Ascending aorta (tissue), 2 donors: ENCODE measurements at regions not wholly inside any gene's neighbourhood (a gene's known extent, or its start where the extent isn't known, plus 50 kb on each side); places are given as distances from the start of the nearest gene placed in this dataset.

Source experiments
- DNase-seq, 2 donors: peaks; one replicate each; pipeline ENCODE4 v3.0.0-alpha.2; 2019; ENCODE audit warnings: low spot score in 2 of 2
- H3K27ac ChIP-seq, 2 donors: fragments of 200-600 bp; sonication (generic); one replicate each; pipeline ENCODE4 v1.5.1; 2016 to 2017; ENCODE audit warnings: mild to moderate bottlenecking in 1 of 2
- H3K27me3 ChIP-seq: fragments of 200-600 bp; sonication (generic); one replicate; pipeline ENCODE4 v1.5.1; 2017
- H3K36me3 ChIP-seq, 2 donors: fragments of 200-600 bp; sonication (generic); one replicate each; pipeline ENCODE4 v1.5.1; 2016
- H3K4me1 ChIP-seq, 2 donors: fragments of 200-600 bp; sonication (generic); one replicate each; pipeline ENCODE4 v1.5.1; 2016 to 2017; ENCODE audit warnings: mild to moderate bottlenecking in 1 of 2
- H3K4me3 ChIP-seq, 2 donors: fragments of 200-600 bp; sonication (generic); one replicate each; pipeline ENCODE4 v1.5.1; 2016 to 2017; ENCODE audit warnings: mild to moderate bottlenecking in 1 of 2
- H3K9me3 ChIP-seq, 2 donors: fragments of 200-600 bp; sonication (generic); one replicate each; pipeline ENCODE4 v1.5.1; 2016
- intact Hi-C: fragments of 100-400 bp; cut with DNase I; formaldehyde crosslinking; loops from one replicate; pipeline ENCODE4 v1.15.1; 2023
- TF ChIP-seq, protein P1 (sequence below), 3 experiments: fragments of 200-600 bp in 2 of 3; fragments of 450-650 bp in 1 of 3; sonication (generic) in 2 of 3; IDR thresholded peaks; one replicate each; pipeline ENCODE4 v1.5.1; 2016 to 2019; ENCODE audit warnings: antibody characterized with exemption in 3 of 3, mild to moderate bottlenecking in 1 of 3, moderate library complexity in 1 of 3

GRCh38 chr10:21195252-21195651 is 298.1 kb upstream of the NEBL start:
- H3K27ac ChIP-seq: no peak overlapping the region
- intact Hi-C loops: no loop called here

GRCh38 chr10:21194510-21194993 is 297.4 kb upstream of the NEBL start:
- Histone ChIP-seq H3K27ac (no peak overlapping the region), H3K36me3 (no peaks in the 10 kb centered on the region), H3K9me3 (peaks cover 0 to 7% of the 10 kb centered on the region in 2 donors), H3K4me1 (no peaks in the 10 kb centered on the region), H3K4me3 (no peak overlapping the region), H3K27me3 (no peaks in the 10 kb centered on the region)
- intact Hi-C loops: no loop called here
- no peak for DNase-seq
- TF ChIP-seq, protein P1, sequence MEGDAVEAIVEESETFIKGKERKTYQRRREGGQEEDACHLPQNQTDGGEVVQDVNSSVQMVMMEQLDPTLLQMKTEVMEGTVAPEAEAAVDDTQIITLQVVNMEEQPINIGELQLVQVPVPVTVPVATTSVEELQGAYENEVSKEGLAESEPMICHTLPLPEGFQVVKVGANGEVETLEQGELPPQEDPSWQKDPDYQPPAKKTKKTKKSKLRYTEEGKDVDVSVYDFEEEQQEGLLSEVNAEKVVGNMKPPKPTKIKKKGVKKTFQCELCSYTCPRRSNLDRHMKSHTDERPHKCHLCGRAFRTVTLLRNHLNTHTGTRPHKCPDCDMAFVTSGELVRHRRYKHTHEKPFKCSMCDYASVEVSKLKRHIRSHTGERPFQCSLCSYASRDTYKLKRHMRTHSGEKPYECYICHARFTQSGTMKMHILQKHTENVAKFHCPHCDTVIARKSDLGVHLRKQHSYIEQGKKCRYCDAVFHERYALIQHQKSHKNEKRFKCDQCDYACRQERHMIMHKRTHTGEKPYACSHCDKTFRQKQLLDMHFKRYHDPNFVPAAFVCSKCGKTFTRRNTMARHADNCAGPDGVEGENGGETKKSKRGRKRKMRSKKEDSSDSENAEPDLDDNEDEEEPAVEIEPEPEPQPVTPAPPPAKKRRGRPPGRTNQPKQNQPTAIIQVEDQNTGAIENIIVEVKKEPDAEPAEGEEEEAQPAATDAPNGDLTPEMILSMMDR (IDR thresholded peaks at IDR 0.05): no peak

More at GRCh38 chr10:21195252-21195651, 298.1 kb upstream of the NEBL start:
- Histone ChIP-seq H3K36me3 (no peaks in the 10 kb centered on the region), H3K4me1 (no peaks in the 10 kb centered on the region), H3K4me3 (no peak overlapping the region), H3K9me3 (peaks cover 0 to 7% of the 10 kb centered on the region in 2 donors), H3K27me3 (no peaks in the 10 kb centered on the region)
- TF ChIP-seq, protein P1 (IDR thresholded peaks at IDR 0.05): no peak
- DNase-seq: no peak

DNA sequence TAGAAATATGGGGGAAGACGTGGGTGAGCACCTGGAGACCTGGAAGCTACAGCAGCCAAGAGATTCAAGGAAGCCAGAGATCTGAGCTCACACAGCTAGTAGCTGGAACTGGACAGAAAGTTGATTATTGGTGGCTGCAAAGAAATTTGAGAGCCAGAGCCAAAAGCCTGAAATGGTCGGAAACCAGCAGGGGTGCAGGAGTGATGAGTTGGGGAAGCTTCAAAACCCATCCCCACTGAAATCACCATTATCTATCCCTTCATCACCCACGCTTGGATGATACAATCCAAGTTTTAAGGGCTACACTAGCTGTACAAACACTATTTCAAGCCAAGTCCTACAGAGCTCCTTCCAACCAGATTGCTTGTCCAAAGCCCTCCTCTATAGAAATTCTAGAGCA is 296.1 kb upstream of the NEBL start:
- no peak overlapping the region for H3K4me3 ChIP-seq
- peaks cover 0 to 7% of the 10 kb centered on the region in 2 donors for H3K9me3 ChIP-seq
- TF ChIP-seq, protein P1 (IDR thresholded peaks at IDR 0.05): no peak
- no peaks in the 10 kb centered on the region for H3K36me3 ChIP-seq
- DNase-seq: no peak
- no peaks in the 10 kb centered on the region for H3K4me1 ChIP-seq
- no peak overlapping the region for H3K27ac ChIP-seq
- H3K27me3 ChIP-seq: no peaks in the 10 kb centered on the region
- intact Hi-C loops: no loop called here

DNA sequence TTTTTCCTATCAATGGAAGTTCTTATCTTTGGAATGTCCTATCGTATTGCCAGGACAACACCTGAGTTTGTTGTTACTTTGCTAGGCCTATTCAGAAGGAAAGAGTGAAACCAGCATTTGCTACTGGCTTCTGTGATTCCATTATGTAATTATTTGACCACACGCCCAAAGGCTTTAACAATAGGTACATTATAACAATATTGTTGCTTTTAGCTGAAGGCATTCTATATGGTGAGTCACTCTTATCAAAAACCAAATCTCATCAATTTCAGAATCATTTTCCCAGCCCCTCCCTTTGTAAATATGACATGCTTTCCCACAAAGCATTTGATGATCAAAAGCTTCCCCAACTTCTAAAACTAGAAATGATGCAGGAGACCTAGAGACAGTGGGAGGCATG is 294.4 kb upstream of the NEBL start:
- TF ChIP-seq, protein P1 (IDR thresholded peaks at IDR 0.05): no peak
- Histone ChIP-seq H3K4me1 (no peaks in the 10 kb centered on the region), H3K36me3 (no peaks in the 10 kb centered on the region), H3K27me3 (no peaks in the 10 kb centered on the region), H3K27ac (no peak overlapping the region), H3K9me3 (no peaks in the 10 kb centered on the region), H3K4me3 (no peak overlapping the region)
- intact Hi-C loops: no loop called here
- DNase-seq: no peak

DNA sequence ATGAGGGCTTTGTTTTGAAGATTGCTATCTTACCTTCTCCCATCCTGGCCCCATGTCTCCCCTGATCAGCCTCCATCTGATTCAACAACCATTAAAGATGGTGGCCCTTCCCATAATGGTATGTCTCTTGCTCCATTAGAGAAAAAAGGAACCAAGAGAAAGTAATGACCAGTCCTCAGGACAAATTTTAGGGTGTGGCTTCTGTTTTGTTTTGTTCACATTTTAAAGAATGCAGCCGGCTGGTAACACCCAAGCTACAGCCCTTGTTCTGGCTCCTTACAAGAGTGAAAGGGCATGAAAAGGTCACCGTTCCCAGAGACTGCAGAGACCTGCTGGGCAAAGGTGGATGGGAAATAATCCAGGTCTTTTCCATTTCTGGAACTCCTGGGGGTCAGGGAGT is 287.9 kb upstream of the NEBL start:
- Histone ChIP-seq H3K27me3 (no peaks in the 10 kb centered on the region), H3K36me3 (no peaks in the 10 kb centered on the region), H3K4me3 (no peak overlapping the region), H3K4me1 (no peaks in the 10 kb centered on the region), H3K9me3 (no peaks in the 10 kb centered on the region), H3K27ac (no peak overlapping the region)
- no peak for DNase-seq
- intact Hi-C loops: no loop called here
- TF ChIP-seq, protein P1 (IDR thresholded peaks at IDR 0.05): no peak

DNA sequence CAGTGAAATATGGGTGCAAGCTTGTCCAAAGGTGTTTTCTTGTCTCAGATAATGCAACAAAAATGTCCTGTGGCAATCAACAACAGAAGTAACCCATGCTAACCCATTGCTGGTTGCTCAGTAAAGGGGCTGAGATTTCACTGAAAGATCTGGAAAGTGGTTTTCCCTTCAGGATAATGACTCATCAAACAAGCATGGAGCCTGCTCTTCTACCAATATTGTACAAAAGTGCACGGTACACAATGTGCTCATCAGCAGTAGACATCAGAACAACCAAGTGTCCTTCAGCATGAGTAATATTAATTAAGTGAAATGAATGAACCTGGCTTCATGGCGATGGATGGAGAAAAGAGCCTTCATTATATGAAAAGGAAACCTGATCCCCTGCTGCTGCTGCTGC is 287.1 kb upstream of the NEBL start:
- intact Hi-C loops: no loop called here
- TF ChIP-seq, protein P1 (IDR thresholded peaks at IDR 0.05): no peak
- H3K27ac ChIP-seq: no peak overlapping the region
- H3K36me3 ChIP-seq: no peaks in the 10 kb centered on the region
- H3K4me1 ChIP-seq: no peaks in the 10 kb centered on the region
- no peaks in the 10 kb centered on the region for H3K9me3 ChIP-seq
- no peaks in the 10 kb centered on the region for H3K27me3 ChIP-seq
- DNase-seq: no peak
- no peak overlapping the region for H3K4me3 ChIP-seq
